NCI-H1417 treated with DMSO at 0.1 percent for 48 hours (cell line): ENCODE measurements at regions not wholly inside any gene's neighbourhood (a gene's known extent, or its start where the extent isn't known, plus 50 kb on each side); places are given as distances from the start of the nearest gene placed in this dataset.

ENCODE experiments used
- DNase-seq: peaks from one replicate; lab custom pipeline; 2025; lab: John Stamatoyannopoulos, UW

- DNase-seq: no peak
Measured at GRCh38 chr10:130461631-130462030, 325.4 kb downstream of the GLRX3 start.

DNA sequence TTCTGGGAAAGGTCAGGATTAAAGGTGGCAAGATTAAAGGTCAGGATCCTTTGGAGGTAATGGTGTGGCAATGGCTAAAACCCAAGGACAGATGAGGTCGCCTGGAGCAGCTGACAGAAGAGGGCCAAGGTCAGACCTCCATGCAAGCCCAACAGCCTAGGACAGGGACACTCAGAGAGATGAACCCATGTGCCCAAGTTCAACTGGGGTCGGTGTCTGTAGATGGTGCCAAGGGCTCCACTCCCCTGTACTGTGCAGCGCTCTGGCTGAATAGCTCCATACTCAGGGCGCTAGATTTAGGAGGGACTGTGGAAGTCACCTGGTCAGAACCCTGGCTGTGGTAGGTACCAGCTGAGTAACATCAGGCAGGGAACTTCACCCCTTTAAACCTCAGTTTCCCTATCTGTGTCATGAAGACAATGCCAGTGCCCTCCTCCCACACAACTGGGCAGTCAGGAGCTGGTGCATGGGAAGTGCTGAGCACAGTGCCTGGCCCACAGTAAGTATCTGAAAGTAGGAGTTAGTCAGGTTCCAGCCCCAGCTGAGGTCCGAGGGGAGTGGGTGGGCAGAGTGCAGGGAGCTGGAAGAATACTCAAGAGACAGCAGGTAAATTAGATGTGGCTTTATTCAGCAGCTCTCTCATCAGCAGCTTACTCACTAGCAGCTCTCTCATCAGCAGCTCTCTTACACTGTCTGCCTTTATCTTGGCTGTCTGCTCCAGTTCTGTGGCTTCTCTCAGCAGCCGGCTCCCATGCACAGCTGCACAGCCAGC lies 327.1 kb downstream of the GLRX3 start:
- DNase-seq: no peak

GRCh38 chr10:130463876-130464364 lies 327.7 kb downstream of the GLRX3 start:
- no peak for DNase-seq

- no peak for DNase-seq
Measured at GRCh38 chr10:130464426-130464825, 328.2 kb downstream of the GLRX3 start.

DNA sequence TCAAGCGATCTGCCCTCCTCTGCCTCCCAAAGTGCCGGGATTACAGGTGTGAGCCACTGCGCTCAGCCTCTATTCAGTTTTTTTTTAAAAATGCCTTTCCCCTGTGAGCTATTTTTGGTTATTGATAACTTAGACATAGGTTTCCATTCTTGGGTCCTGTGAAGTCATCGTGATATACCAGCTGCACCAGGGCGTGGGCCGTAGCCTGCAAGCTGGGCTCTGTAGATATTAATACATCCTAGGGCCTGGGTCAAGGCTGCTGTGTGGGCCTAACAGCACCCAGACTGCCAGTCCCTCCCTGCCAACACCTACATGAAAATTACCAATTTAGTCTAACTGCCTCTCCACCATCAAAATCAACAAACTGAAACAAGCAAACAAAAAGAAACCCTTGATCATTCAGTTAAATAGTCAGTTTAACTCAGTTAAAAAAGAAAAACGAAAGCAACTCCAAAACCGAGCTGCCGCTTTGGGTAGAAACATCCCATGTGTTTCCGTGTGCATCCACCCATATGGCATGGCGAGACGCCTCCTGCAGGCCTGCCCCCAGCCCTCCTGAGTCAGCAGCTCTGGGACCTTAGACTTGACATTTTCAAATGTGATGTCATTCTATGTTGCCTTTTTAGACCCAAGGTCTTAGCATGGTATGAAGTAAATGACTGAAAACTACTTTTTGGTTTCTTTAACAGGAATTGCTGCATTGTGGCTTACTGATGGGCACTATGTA lies 330.2 kb downstream of the GLRX3 start:
- no peak for DNase-seq

GRCh38 chr10:130470286-130470685 lies 334.1 kb downstream of the GLRX3 start:
- no peak for DNase-seq

- DNase-seq: no peak
Measured at GRCh38 chr10:130470973-130471372, 334.8 kb downstream of the GLRX3 start.

DNA sequence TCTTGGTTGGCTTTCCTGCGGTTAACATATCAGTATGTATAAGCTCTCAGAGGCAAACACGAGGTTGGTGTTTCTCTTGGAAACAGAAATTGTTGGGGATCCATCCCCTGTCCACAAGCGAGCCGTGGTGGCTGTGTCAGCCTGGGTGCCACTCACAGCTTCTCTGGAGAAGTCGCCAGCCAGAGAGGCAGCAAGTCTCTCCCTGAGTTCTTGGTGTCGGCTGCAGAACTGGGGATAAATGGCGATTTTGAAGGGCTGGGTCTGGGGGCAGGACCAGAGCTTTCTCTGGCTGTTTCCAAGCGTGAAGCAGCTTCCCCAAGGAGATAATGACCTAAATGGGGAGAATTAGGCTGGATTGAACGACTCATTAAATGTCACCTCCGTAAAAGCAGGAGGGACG lies 335.3 kb downstream of the GLRX3 start:
- DNase-seq: no peak

DNA sequence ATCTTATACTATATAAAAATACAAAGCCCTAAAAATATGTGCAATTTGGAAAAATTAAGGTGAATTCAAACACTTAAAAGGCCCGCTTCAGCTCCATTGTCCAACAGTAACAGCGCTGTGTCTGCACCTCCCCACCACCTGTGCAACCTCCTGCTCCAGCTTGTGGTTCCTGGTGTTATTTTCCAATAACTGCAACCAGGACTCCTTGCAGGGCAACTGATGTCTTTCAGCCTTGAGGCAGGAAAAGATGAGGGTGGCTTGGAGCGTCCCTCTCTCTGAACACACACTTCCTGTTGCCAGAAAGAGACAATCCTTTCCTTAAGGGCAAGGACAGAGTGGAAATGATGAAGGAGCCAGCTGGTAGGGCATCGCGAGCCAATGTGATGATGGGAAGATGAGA lies 336.0 kb downstream of the GLRX3 start:
- DNase-seq: no peak

- DNase-seq: no peak
Measured at GRCh38 chr10:130474591-130474990, 338.4 kb downstream of the GLRX3 start.

- DNase-seq: no peak
Measured at GRCh38 chr10:130477360-130477759, 341.2 kb downstream of the GLRX3 start.

- DNase-seq: no peak
Measured at GRCh38 chr10:130479146-130479545, 343.0 kb downstream of the GLRX3 start.

DNA sequence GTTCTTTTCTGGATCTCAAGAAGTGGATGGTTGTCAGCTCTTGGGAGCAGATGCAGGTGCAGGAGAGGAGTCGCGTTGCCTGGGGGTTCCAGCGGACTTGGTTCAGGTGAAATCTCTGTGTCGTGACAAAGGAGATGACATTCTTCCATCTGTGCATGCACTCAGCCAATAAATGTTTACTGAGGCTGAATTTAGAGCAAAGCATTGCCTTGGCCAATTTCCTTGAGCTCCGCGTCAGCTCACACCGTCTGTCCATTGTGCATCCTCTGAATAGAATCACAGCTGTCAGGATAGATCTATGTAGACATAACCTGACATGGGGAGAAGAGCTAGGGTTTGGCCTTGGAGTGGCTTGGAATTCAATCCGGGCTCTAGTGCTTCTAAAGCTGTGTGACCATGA lies 343.7 kb downstream of the GLRX3 start:
- DNase-seq: no peak

DNA sequence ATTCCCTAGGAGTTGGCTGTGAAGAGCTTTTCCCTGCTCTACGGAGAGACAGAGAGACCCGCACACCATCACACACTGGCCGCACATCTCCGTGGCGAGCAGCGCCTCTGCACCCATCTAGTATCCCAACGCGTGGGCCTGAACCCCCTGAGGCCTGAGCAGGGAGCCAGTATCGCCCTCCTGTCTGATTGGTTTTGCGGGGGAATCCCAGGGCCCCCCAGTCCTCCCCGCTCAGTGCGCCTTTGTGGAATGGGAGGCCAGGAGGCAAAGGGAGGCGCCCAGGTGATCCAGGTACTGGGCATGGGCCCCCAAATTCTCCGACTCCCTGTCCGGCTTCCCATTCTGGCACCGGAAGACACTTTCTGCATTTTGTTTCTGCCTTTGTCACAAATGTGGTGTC lies 344.3 kb downstream of the GLRX3 start:
- no peak for DNase-seq

- DNase-seq: no peak
Measured at GRCh38 chr10:130481076-130481930, 345.1 kb downstream of the GLRX3 start.

GRCh38 chr10:130481936-130482335 lies 345.7 kb downstream of the GLRX3 start:
- no peak for DNase-seq

DNA sequence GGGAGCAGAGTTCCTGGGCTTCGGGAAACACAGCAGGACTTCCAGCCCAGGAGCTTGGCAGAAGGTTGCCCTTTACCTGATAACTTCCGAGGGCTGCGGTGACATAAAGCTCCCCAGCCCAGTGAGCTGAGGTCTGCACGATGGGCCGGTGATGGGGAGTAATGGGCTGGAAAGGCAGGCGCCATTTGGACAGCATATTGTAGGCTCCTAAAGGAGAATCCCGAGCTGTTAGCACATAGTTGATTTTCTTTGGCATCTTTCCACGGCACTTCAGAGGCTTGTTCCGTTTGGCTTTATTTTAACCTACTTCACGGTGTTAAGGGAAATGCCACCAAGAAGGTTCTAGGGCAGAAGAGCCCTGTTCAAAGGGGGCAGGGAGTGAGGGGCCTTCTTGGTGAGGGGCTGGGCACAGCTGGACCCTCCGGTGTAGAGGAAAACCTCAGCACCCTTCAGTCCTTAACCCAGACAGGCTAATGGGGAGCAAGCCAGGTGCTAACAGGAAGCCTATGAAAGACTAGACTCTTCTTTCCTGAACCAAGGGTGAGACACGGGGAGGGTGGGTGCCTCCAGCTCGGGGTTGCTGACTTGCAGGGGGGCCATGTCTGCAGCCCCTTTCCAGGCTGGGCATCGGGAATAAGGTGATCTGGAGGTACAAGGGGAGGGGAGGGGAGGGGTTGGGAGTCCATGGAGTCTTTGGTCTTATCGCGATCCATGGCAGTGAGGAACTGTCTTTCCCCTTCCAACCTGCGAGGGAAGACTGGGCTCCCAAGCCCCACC lies 347.7 kb downstream of the GLRX3 start:
- DNase-seq: no peak

DNA sequence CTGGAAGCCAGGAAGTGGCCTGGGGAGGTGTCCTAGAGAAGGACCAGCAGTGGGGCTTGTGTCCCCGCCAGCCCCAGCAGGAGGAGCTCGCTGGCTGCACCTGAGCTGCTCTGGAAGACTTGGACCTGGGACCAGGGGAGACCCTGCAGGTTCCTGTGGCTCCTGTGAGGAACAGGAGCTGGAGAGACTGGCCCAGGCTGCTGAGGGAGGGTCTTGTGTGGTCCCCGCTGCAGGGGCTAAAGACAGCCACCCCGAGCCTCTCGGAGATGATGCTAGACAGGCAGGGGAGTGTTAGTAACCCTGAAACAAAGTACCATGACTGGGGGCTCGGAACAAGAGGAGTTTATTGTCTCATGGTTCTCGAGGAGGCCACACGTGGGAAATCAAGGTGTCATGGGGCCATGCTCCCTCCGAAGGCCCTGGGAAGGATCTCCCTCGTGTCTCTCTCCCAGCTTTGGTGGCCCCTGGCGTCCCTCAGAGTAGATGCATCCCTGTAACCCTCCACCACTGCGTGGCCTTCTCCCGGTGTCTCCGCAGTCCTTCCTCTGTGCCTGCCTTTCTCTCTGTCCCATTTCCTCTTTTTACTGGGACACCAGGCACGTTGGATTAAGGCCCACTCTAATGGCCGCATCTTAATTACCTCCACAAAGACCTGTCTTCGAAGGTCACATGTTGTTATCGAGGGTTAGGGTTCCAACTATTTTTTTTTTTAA lies 348.4 kb downstream of the GLRX3 start:
- no peak for DNase-seq

DNA sequence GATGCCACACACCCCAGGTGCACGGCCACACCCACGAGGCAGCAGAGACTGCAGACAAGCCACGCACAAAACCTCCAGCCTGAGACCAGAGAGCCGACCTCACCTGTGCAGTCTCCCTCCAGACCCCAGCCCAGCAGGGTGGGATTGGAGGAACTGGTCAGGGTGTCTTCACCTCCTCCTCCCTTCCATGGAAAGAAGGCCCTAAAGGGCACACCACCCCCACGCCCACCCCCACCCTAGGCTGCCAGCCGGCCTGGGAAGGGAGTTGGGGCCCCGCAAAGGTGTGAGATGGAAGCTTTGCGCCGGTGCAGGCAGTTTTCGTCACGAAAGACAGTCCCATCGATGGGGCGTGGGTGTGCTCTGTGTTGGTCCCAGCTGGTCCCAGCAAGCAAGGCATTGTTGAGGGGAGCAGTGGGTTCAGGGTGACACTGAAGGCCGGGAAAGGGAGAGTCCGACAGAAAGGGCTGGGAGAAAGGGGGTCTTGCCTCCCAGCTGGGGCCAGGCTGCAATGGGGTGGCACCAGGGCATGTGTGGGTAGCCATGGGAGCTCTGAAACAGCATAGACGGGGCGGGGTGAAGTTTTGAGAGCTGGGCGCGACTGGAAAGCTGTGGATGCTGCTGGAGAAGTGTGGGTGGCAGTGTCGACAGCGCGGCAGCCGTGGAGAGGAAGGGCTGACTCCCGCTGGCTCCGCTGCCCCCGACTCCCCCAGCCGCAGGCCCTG lies 349.2 kb downstream of the GLRX3 start:
- no peak for DNase-seq
